ENCODE measurements at regions not wholly inside any gene's neighbourhood (a gene's known extent, or its start where the extent isn't known, plus 50 kb on each side); places are given as distances from the start of the nearest gene placed in this dataset.

DNA sequence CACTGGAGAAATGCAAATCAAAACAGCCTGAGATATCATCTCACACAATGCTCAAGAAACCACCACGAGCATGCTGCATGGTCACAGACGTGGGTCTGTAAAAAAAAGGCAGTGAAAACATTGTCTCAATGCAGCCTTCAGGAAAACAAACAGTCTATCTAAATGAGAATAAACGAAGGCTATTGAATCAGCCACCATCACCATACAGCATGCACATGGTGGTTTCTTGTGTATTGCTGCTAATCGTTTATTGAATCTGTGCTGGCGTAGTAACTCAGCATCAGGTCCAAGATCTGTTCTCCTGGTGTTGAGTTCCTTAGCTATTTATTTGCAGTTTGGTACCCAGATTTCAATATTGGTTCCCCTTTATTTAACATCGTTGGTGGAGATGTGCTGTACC is 1115.0 kb downstream of the CDH18 start:
- DNase-seq, result no peak

GRCh38 chr5:18876565-18876964 is 1111.4 kb downstream of the CDH18 start:
- DNase-seq, result no peak

DNA sequence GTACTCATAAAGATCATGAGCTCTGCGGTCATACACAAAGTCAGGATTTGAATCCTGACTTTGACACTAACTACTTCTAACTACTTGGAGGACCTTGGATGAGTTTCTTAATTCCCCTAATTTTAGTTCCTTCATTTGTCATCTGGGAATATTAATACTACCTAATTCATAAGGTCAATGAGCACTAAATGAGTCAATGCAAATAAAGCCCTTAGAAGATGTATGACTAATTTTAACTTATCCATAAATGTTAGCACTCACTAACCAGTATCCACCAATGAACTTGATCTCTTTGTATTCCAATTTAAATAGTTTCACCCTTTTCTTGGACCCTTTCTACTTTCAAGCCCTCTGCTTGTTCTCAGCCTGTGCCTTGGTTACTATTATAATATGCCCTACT is 1106.4 kb downstream of the CDH18 start:
- DNase-seq, result no peak

DNA sequence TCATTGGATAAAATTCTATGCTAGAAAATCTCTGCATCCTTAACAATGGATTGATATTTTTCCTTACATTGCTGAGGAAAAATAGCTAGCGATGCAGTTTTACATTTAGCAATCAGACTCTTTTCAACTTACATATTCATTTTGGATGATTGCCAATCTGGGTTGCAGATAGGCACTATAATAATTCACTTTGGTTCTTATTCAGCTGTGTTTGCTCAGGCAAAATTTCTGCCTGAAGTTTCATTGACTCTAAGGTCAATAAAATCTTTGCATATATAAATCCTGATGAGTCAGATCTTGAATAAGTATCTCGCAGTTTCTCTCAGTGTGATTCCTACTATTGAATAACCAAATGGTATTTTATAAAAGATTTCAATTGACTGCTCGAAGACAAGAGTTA is 1105.8 kb downstream of the CDH18 start:
- no peak for DNase-seq

DNA sequence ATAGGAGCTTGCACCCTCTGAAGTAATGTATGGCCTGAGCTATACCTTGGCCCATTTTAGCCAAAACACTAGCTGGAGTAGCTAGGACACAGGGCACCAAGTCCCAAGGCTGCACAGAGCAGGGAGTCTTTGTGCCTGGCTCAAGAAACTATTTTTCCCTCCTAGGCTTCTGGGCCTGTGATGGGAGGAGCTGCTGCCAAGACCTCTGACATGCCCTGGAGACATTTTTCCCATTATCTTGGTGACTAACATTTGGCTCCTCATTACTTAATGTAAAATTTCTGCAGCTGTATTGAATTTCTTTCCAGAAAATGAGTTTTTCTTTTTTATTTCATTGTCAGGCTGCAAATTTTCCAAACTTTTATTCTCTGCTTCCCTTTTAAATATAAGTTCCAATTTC is 1099.2 kb downstream of the CDH18 start:
- no peak for DNase-seq

DNA sequence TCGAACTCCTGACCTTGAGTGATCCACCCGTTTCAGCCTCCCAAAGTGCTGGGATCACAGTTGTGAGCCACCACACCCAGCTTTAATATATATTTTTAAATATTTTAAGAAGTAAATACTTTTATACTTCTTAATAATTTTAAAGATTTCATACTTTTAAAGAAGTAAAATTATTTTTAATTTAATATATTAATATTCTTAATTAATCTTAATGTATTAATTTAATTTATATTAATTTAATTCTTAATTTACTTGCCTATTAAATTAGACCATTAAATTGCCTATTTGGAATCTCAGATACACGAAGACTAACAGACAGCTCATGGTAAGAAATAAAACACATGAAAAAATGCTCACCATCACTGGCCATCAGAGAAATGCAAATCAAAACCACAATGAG is 1087.4 kb downstream of the CDH18 start:
- DNase-seq, result no peak

- no peak for DNase-seq
Measured at GRCh38 chr5:18920966-18921365, 1067.0 kb downstream of the CDH18 start.

GRCh38 chr5:18932081-18932480 is 1055.9 kb downstream of the CDH18 start:
- DNase-seq, result no peak

- DNase-seq, result no peak
Measured at GRCh38 chr5:18944771-18945170, 1043.2 kb downstream of the CDH18 start.

GRCh38 chr5:18954239-18954638 is 1033.8 kb downstream of the CDH18 start:
- no peak for DNase-seq

DNA sequence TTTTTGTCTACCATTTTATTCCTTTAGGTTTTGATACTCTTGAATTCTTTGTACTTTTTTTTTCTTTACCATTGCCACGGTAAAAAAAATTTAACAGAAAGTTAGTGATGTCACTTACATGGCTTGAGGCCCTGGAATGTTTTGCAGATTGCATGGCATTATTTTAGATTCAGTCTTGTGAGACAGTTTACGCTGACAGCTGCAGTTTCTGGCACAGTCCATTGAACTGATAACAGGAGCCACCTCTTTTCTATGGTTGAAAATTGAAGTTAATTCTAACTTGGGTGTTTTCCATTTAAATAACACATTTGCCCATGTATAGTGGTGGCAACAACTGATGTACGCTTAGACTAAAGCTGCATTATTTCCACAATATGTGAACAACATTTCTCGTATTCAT is 1028.5 kb downstream of the CDH18 start:
- DNase-seq, result no peak

- no peak for DNase-seq
Measured at GRCh38 chr5:18961234-18961633, 1026.8 kb downstream of the CDH18 start.

- no peak for DNase-seq
Measured at GRCh38 chr5:18965893-18966292, 1022.1 kb downstream of the CDH18 start.

DNA sequence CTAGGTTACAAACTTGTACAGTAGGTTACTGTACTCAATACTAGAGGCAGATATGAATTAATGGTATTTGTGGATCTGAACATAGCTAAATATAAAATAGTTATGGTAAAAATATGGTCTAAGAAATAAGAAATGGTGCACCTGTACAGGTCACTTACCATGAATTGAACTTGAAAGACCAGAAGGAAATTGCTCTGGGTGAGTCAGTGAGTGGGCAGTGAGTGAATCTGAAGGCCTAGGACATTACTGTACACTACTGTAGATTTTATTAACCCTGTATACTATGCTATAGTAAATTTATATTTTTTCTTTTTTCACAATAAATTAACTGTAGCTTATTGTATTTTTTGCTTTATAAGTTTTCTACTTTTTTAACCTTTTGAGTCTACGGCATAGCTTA is 1020.4 kb downstream of the CDH18 start:
- DNase-seq, result no peak

DNA sequence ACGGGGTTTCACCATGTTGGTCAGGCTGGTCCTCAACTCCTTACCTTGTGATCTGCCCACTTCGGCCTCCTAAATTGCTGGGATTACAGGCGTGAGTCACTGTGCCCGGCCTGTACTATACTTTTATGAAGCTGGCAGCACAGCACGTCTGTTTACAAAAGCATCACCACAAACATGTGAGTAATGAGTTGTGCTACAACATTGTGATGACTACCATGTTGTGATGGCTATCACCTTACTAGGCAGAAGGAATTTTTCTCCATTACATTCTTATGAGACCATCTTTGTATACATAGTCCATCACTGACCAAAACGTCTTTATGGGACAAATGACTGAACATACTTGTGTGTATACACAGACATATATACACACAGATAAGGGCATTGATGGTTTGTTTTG is 1019.0 kb downstream of the CDH18 start:
- DNase-seq, result no peak

GRCh38 chr5:18970000-18970399 is 1018.0 kb downstream of the CDH18 start:
- DNase-seq, result no peak

DNA sequence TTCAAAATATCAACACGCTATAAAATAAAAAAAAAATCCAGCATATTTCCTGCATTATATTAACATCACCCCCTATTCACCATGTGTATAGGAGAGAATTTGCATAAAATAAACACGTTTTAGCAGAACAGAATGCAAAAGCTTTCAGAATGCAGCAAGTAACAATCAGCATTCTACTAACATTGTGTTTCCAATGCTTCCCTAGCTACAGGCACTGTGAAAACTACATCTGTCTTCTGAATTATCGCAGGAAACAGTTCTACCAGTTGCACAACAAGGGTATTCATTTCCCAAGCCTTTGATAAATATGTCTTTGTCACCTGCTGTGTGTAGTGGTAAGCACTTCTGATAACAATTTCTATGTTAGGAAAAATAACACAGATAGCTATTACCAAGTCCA is 1015.8 kb downstream of the CDH18 start:
- no peak for DNase-seq

DNA sequence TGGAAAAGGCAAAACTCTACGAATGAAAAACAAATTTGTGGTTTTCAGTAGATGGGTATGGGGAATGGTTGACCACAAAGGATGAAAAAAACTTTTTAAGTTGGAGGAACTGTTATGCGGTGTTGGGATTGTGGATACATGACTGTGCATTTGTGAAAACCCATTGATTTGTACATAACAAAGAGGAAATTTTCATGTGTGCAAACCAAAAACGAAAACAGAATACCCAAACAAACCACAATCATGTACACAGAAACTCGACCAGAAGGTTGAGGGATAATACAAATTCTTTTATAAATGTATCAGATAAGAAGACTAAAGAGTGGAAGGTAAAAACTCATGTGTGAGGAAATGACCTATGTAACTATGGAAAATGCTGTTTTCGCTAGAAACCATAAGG is 1012.4 kb downstream of the CDH18 start:
- DNase-seq, result no peak

DNA sequence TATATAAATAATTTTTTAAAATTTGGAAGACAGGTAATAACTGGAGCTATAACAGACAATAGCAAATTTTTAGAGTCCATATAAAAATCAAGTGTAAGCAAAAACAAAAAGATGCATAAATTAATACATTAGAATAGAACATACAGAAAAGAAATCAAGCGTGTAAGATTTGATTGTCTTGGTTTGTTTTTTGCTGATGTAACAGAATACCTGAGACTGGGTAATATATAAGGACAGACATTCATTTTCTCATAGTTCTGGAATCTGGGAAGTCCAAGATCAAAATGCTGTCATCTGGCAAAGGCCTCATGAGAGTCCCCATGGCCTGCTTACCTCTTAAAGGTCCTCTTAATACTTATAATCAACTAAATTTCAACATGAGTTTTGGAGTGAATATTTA is 1010.1 kb downstream of the CDH18 start:
- DNase-seq, result no peak

DNA sequence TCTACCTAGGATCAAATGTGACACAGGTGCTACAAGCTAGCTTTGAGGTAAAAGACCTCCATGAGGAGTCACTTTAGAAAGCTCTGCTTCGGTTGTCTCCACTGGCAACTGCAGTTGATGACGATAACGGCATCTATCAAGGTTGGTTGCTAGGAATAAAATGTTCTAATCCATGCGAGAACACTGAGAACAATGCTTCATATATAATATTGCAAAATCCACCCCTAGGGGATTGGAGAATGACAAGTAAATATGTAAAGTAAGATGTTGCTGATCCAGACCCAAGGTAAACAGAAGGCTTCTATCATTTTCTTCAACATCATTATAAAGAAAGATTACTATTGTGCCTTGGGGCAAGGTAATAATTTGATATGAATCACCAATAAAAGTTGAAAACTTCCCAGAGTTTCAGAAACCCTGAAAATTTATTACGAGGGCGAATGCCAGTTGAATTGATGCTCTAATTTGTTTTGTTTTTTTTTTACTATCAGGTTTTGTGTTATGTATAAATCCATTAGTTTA is 1003.4 kb downstream of the CDH18 start:
- DNase-seq, result no peak

- DNase-seq, result no peak
Measured at GRCh38 chr5:18985171-18985758, 1002.7 kb downstream of the CDH18 start.

DNA sequence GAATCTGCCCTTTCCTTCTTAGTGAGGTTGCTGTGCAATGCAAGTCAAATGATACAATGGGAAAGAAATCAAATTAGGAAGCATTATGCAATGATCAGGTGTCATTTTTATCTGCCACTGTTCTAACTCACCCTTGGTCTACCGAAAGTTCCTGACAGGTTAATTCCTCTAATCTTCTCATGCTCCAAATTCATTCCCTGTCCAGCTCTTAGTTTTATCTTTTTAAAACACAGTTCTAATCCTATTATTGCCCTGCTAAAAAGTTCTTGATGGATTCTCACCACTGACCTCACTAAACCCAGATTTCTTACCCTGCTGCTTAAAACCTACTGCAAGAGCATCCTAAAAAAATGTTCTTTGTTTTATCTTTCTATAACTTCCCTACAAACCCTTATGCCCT is 1000.9 kb downstream of the CDH18 start:
- no peak for DNase-seq

- DNase-seq, result no peak
Measured at GRCh38 chr5:18990852-18991251, 997.1 kb downstream of the CDH18 start.

DNA sequence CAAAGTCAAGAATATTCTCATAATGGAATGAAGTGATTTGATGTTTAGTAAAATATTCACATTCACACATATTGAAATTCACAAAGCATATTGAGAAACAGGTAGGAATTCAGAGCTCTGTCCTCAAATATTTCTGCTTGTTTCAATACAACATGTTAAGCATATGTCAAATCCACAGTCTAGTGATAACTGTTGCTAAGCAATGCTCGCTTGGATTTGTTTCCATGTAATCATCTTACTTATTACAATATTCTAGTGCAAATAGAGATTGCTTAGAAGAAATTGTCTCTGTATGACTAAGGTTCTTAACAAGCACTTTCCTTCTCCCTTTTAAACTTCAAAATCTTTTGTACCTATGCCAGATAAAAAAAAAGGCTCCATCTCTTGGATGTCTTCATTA is 995.7 kb downstream of the CDH18 start:
- DNase-seq, result no peak

GRCh38 chr5:18999478-18999877 is 988.5 kb downstream of the CDH18 start:
- DNase-seq, result no peak

DNA sequence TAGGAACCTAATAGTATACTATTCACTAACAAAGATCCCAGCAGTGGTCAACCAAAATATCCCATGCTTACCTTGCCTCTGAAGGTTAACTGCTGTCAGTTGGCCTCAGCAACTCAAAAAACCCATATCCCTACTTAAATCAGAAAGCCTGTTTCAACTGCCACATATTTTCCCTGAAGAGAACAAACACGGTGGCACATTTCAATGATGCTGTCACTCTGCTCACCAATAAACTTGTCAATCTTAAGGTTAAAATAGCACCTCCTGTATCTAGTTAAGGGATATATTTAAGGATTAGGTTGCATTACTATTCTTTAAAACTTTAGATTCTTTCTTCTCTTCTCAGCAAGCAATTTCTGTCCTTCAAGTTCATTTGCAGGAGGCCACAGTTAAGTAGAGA is 986.9 kb downstream of the CDH18 start:
- DNase-seq, result no peak
